Stimulated activated CD4-positive, alpha-beta T cell treated with anti-CD3 and anti-CD28 coated beads, Interleukin-2, amount 100 ng/mL, for 24 hours (primary cell): ENCODE measurements at regions not wholly inside any gene's neighbourhood (a gene's known extent, or its start where the extent isn't known, plus 50 kb on each side); places are given as distances from the start of the nearest gene placed in this dataset.
A peak's percentile ranks its signal among the peaks of the same experiment; 100 is the strongest.
"Not testable (repeated sequence)": the region's sequence is repeated elsewhere in the genome, so short reads cannot be mapped to it uniquely, and the experiment has no call there.

ENCODE experiments used
- DNase-seq, 2 donors: peaks; one replicate each; pipeline ENCODE4 v3.0.0-alpha.2; 2020

DNA sequence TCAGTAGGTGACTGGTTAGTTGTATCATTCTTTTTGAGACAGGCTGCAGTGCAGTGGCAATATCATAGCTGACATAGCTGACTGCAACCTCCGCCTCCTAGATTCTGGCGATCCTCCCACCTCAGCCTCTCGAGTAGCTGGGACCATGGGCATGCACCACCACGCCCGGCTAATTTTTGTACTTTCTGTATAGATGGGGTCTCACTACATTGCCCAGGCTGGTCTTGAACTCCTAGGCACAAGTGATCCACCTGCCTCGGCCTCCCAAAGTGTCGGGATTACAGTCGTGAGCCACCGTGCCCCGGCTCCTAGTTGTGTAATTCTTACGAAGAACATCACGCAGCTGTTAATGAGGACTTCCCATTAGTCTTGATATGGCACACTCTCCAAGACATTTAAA is 123.4 kb upstream of the VKORC1L1 start:
- DNase-seq = no peak

DNA sequence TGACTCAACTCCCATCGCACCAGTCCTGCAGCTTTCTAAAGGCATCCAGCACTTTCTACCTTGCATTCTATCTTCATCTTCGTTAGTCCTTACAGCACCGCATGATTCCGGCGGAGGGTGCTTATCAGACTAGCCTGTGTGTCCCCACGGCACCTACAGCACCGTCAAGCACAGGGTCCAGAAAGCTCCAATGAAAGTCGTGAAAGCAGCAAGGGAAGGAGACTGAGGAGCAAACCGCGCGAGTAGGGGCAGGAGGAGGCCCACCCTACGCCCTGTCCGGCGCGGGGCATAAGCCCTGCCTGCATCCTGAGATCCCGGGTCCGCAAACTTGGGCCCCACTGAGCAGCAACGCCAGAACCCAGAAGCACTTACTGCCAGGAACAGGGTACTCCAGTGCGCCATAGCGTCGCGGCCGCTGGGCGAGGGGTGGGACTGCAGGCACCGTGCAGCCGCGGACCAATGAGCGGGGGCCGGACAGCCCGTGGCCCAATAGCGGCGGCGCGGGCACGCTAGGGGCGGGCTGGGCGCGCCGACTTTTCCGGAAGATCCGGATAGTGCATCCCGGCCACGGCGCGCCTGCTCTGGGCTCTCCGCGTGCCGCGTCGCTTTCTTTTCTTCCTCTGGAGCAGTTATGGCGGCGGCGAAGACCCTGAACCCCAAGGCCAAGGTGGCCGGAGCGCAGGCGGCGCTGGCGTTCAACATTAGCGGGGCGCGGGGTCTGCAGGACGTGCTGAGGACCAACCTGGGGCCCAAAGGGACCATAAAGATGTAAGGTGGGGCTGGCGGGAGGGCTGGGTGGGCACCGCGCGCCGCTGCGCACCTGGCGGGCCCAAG is 122.1 kb upstream of the VKORC1L1 start:
- peak; percentile 89 to 91 for DNase-seq

DNA sequence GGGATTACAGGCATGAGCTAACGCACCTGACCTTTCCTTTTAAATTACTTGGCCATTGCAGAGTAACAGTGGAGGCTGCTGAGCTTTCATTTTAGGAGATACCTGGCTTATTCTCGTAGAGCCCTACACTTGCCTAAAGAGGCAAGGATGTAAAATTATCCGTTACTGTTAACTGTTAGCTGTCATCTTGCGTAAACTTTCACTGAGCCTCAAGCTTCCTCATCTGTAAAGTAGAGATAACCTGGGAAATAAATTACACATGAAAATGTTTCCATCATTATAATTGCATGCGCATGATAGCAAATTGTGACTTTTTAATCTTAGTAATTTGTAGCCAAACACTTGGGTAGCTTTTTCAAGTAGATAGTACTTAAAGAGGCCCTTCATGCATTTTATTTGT is 118.8 kb upstream of the VKORC1L1 start:
- not testable (repeated sequence) for DNase-seq

DNA sequence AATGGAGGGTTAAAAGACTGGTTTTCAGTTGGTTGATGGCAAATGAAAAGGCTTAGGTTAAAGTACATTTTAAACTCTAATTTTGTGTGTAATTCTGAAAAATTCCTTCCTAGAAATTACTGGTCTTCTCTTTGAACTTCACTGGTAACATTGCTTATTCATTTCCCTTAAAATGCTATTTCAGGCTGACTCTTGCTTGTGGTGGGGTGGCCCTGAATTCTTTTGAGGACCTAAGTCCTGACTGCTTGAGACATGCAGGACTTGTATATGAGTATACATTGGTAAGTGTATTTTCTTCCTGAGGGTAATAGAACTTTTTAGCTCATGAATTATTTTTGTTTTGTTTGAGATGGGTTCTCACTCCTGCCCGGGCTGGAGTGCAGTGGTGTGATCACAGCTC is 113.9 kb upstream of the VKORC1L1 start:
- DNase-seq = not testable (repeated sequence)

DNA sequence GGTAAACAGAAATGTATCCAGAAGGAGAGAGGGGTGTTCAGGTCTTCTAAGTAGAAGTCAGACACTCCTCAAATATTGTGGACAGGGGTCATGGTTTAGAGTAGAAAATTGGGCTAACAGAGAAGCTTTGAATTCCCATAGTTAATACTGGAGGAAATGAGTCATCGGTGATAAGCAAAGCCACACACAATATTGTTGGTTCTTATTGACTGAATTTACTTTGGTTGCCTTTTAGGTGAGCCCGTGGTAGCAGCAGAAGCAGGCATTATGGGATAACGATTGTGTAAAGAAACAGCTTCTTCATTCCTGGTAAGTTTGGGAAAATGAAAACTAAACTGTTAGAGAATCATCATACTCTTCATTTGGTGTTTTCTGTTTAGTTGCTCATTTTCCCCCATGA is 110.2 kb upstream of the VKORC1L1 start:
- DNase-seq = not testable (repeated sequence)

DNA sequence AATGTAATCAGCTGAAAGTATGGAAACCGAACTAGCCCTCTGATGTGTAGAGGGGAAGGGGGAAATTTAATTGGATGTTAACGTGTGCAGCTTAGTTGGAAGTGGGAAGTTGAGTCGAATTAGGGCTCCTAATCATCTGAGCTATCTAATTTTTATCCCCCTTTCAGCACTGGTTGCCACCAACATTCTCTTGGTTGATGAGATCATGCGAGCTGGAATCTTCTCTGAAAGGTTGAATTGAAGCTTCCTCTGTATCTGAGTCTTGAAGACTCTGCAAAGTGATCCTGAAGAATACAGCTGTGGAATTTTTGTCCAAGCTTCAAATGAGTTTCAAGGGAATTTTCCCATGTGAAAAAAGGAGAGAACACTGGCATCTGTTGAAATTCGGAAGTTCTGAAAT is 109.8 kb upstream of the VKORC1L1 start:
- not testable (repeated sequence) for DNase-seq

DNA sequence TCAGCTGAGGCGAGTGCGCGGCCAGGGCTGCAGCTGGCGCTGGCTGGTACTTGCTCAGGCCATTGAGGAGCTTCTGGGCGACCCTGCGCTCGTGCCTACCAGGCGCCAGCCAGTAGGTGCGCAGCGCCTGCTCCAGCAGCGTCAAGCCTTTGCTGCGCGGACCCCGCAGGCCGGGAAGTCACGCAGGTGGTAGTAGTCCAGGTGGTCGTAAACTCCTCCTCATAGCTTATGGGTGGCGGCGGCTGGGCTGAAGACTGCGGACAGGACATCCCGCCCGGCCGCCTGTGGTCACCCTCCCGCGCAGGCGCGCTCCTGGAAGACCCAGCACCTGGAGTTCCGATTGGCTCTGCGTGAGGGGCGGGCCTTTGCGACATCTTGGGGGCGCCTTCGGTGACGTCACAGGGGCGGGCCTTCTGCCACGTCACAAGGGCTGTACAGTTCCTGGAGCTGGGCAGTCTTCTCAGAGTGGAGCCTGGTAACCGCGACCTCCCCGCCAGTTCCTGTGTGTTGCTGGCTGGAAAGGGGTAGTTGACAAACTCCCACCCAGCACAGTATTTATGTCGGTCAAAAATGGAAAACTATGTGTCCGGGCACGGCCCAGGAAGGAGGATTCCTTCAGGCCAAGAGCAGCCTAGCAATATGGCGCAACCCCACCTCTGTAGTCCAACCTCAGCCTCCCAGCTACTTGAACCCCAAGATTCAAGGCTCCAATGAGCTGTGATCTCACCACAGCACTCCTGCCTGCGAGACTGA is 102.2 kb upstream of the VKORC1L1 start:
- DNase-seq = peak; percentile 93 to 96

DNA sequence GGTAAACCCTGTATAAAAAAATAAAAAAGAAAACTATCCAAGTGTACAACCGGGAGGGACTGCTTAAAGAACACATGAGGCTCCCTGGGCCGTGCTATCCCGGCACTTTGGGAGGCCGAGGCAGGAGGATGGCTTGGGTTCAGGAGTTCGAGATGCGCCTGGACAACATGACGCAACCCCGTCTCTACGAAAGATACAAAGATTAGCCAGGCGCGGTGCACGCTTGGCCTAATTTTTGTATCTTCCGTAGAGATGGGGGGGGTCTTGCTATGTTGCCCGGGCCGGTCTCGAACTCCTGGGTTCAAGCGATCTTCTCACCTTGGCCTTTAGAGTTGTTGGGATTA is 101.7 kb upstream of the VKORC1L1 start:
- not testable (repeated sequence) for DNase-seq

DNA sequence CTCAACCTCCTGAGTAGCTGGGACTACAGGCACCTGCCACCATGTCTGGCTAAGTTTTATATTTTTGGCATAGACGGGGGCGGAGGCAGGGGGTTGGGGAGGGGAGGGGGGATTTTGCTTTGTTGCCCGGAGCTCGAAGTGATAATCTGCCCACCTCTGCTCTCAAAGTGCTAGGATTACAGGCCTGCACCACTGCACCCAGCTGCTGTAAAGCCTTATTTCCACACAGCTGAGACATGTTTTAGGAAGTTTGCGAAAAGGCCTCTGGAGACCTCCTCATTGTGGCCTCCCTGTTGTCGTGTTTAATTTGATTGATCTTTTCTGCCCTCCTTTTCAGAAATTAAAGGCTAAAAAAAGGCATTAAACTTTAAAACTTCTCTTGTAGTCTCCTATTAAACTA is 96.2 kb upstream of the VKORC1L1 start:
- not testable (repeated sequence) for DNase-seq

DNA sequence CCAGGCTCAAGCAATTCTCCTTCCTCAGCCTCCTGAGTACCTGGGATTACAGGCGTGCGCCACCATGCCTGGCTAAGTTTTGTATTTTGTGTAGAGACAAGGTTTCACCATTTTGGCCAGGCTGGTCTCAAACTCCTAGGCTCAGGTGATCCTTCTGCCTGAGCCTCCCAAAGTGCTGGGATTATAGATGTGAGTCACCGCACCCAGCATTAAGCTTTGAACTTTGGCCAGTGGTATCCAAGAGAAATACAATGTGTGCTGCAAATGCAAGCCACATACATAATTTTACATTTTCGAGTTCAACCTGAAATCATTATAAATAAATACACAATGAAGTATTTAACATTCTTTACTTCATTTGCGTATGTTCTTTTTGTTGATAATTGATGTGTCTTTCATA is 82.9 kb upstream of the VKORC1L1 start:
- not testable (repeated sequence) for DNase-seq

DNA sequence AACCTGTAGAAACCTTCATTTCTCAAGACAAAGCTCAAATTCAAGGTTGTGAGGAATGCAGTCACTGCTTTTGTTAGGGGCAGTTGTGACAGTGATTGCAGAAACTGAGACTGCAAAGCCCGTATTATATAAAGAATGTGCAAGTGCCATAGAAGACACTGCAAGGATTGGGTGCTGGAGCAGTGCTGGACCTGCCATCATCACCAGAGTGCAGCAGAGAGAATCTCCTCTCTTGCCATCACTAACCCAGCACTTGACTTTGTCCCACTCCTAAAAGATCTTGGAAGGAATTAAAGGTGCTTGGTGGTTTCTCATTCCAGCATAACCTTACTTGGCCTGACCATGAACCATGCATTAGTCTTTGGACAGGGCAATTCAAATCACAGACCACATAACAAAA is 81.1 kb upstream of the VKORC1L1 start:
- not testable (repeated sequence) for DNase-seq

DNA sequence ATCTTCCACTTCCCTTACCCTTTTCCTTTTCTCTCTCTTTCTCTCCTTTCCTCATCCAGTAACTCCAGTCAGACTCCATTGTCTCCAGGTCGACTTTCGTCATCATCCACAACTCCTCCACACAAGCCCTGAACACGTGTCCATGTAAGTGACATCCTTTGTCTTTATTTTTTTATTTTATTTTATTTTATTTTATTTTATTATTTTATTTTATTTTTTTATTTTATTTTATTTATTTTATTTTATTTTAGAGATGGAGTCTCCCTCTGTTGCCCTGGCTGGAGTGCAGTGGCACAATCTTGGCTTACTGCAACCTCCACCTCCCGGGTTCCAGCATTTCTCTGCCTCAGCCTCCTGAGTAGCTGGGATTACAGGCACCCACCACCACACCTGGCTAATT is 80.1 kb upstream of the VKORC1L1 start:
- DNase-seq = not testable (repeated sequence)

DNA sequence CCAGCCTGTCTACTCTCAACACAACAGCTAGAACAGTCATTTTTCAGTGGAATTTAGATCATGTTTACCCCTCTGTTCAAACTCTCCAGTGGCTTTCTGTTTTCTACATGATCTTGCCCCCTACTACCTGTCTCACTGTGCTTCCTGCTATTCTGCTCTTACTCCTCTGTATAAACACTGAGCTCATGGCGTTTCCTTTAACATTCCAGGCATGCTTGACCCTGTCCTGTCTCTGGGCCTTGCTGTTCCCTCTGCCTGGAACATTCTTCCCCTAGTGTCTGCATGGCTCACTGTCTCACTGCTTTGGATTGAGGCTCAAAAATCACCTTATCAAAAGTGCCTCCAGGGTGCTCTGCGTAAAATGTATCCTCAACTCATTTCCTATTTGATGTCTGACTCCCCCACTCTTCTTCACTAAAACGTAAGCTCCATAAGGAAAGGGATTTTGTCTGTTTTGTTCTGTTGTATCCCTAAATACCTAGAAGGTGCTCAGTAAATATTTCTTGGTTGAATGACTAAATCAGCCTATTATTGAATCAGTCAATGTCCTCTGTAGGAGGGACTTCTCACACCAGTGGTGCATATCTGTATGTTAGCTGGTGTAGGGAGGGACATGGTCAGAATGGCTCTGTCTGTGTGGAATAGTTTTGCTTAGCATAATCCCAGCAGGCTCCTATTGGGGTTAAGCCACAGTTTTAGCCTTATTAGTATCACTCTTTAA is 78.0 kb upstream of the VKORC1L1 start:
- not testable (repeated sequence) for DNase-seq

DNA sequence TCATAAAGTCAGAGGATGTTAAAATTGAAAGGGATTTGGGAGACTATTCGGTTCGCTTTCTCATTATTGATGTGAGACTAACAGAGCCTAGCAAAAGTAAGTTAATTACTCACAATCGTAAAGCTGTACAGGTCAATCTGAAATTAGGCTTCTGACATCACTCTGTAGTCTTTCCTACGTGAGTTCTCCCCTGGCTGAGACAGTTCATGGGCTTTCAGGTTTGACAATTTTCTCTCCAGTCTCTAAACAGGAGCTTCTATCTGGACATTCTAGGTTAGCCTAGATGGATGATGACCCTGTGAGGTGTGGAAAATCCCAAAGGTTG is 77.5 kb upstream of the VKORC1L1 start:
- not testable (repeated sequence) for DNase-seq

DNA sequence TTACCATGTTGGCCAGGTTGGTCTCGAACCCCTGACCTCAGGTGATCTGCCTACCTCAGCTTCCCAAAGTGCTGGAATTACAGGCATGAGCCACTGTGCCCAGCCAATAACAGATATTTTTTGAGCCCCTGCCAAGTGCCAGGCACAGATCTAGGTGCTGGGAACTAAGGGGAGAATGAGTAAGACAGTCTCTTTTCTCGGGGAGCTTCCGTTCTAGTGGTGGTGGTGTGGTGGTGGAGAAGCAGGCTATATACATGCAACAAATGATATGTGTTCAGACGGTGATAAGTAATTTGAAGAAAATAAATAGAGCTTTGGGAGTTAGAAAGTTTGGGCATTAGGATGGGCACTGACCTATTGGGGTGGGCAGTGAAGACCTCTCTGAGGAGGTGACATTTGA is 76.7 kb upstream of the VKORC1L1 start:
- DNase-seq = no peak

DNA sequence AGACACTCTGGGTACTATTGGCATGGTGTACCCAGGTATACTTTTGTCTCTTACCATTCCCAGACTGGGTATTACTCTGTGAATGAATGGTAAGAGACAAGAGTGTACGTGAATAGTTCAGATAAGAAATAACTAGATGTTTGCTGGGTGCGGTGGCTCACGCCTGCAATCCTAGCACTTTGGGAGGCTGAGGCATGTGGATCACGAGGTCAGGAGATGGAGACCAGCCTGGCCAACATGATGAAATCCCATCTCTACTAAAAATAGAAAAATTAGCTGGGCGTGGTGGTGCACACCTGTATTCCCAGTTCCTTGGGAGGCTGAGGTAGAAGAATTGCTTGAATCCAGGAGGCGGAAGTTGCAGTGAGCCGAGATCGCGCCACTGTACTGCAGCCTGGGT is 75.8 kb upstream of the VKORC1L1 start:
- not testable (repeated sequence) for DNase-seq

DNA sequence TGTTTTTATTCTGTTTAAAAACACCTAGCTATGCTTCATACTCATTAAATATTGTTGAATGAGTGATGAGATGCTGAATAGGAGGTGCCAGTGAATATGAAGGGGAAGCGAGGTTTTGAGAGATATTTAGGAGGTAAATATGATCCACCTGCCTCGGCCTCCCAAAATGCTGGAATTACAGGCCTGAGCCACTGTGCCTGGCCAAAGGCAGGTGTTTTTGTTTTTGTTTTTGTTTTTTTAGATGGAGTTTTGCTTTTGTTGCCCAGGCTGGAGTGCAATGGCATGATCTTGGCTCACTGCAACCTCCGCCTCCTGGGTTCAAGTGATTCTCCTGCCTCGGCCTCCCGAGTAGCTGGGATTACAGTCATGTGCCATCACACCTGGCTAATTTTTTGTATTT is 75.3 kb upstream of the VKORC1L1 start:
- not testable (repeated sequence) for DNase-seq

DNA sequence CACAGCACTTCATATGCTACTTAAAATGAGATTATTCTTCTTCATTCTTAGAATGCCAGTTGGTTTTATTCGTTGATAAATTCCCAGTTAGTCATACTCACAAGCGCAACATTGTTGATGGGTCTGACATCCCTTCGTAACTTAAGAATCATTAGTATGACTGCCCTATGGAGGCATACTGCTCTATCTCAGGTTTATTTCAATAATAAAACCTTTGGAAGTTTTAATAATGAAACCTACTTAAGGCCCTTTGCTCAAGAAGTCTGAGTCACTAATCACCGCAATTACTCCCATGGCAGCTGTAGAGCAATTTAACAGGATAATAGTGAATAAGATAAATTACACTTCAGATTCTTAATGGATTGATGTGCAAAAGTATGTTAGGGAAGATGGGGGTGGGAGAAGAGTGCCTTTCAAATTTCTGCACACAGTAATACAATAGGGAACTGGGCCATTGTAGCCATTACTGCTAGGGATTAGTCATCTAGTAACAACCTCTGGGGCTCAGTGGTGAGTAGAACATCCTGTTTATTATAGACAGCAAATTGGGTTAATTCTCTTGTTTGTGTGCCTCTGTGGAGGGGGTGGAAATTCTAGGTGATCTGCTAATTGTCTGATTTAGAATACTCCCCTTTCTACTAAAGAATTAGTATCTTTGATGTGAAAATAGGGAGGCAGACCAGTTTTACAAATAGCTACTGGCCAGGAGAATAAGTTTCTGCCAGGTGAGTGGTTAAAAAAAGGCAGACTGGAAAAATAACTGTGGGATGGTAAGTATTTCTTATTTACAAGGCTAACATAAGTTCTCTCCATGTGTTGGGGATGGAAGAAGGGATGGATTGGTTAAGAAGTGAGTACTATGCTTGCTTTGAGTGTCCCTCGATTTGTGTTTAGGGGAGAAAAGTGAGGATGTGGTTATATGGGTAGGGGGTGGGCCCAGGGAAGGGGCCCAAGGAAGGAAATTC is 74.5 kb upstream of the VKORC1L1 start:
- no peak for DNase-seq

DNA sequence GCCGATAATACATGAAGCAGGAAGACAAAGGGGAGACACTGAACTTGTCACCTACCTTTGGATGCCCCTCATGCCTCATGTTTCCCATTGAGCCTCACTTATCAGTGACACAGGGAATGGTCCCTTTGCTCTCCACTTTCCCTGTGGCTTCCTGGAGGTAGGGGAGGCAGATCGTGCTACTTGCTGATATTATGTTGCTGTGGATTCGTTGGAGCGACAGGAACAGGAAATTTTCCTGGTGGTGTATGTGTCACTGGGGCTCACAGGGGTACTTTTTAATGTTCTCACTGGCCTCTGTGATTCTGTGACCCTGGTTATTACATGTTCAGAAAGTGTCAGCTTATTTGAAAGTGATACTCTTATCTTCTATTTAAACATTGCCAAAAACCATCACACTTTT is 72.7 kb upstream of the VKORC1L1 start:
- DNase-seq = not testable (repeated sequence)

DNA sequence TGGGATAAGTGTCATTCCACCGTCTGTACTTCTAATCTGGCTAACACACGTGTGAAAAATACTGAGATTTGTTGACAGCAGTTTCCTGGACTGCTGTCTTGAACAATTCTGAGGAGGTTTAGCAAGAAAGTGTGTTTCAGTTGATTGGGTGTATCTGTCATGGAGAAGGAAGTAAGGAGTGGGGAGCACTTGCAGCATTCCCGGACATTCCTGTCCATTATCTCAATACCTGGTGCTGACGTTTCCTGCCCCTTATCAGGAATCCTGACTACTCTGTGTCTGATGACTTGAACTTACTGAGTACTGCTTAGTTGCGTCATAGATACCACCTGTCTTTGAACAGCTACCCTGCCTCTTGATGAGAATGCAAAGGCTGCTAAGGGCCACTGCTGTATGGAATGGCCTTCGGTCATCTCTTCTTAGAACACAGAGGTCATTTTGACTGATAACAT is 72.0 kb upstream of the VKORC1L1 start:
- DNase-seq = no peak

DNA sequence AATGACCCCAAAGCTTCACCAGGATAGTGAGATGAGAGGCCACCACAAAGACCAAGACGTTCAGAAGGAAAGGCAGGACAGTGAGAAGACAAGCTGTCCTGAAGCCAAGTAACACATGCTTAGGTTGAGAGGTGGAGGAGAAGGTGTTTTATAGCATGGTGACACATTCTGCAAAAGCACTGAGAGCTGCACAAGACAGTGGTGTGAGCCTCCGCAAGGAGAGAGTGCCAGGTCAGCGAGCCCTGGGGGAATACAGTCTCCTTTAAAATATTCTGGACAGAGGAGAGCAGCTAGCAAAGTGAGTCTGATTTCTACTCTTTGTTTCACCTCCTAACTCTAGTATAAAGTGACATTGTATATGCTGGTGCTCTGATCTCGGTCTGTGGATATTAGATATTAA is 68.0 kb upstream of the VKORC1L1 start:
- no peak for DNase-seq

DNA sequence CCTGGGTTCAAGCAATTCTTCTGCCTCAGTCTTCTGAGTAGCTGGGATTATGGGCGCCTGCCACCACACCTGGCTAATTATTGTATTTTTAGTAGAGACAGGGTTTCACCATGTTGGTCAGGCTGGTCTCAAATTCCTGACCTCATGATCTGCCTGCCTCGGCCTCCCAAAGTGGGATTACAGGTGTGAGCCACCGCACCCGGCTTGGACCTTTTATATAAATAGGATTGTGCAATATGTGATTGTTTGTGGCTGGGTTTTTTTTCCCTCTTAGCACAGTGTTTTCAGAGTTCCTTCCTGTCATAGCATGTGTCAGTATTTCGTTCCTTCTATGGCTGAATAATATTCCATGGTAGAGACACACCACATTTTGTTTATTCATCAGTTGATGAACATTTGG is 65.8 kb upstream of the VKORC1L1 start:
- DNase-seq = not testable (repeated sequence)
